ENCODE measurements at regions not wholly inside any gene's neighbourhood (a gene's known extent, or its start where the extent isn't known, plus 50 kb on each side); places are given as distances from the start of the nearest gene placed in this dataset.

- intact Hi-C loops (cut with micrococcal nuclease): no loop called here
- no peak for DNase-seq (ENCODE audit: low spot score)
- H3K4me3 Mint-ChIP-seq (ENCODE audit: low read depth): no peak overlapping the region
- no peaks in the 10 kb centered on the region for H3K9me3 Mint-ChIP-seq
- no peaks in the 10 kb centered on the region for H3K27me3 Mint-ChIP-seq (ENCODE audit: low read depth)
- H3K36me3 Mint-ChIP-seq (ENCODE audit: low read depth): no peaks in the 10 kb centered on the region
- H3K27ac Mint-ChIP-seq: no peak overlapping the region
- H3K4me1 Mint-ChIP-seq (ENCODE audit: low read depth): peaks cover 6% of the 10 kb centered on the region
These were observed 339.2 kb upstream of the PODXL start for GRCh38 chr7:131895541-131896164.

- no peaks in the 10 kb centered on the region for H3K27me3 Mint-ChIP-seq (ENCODE audit: low read depth)
- H3K4me1 Mint-ChIP-seq (ENCODE audit: low read depth): peaks cover 6% of the 10 kb centered on the region
- no peaks in the 10 kb centered on the region for H3K36me3 Mint-ChIP-seq (ENCODE audit: low read depth)
- intact Hi-C loops (cut with micrococcal nuclease): no loop called here
- DNase-seq (ENCODE audit: low spot score): no peak
- no peak overlapping the region for H3K27ac Mint-ChIP-seq
- no peak overlapping the region for H3K4me3 Mint-ChIP-seq (ENCODE audit: low read depth)
- no peaks in the 10 kb centered on the region for H3K9me3 Mint-ChIP-seq
These were observed 337.4 kb upstream of the PODXL start for GRCh38 chr7:131893631-131894340.

GRCh38 chr7:131890176-131890575 lies 333.7 kb upstream of the PODXL start:
- H3K4me1 Mint-ChIP-seq (ENCODE audit: low read depth): no peaks in the 10 kb centered on the region
- H3K4me3 Mint-ChIP-seq (ENCODE audit: low read depth): no peak overlapping the region
- no peak overlapping the region for H3K27ac Mint-ChIP-seq
- DNase-seq (ENCODE audit: low spot score): no peak
- peaks cover 20% of the 10 kb centered on the region for H3K9me3 Mint-ChIP-seq
- H3K27me3 Mint-ChIP-seq (ENCODE audit: low read depth): no peaks in the 10 kb centered on the region
- intact Hi-C loops (cut with micrococcal nuclease): no loop called here
- H3K36me3 Mint-ChIP-seq (ENCODE audit: low read depth): no peaks in the 10 kb centered on the region

- no peaks in the 10 kb centered on the region for H3K4me1 Mint-ChIP-seq (ENCODE audit: low read depth)
- peaks cover 23% of the 10 kb centered on the region for H3K9me3 Mint-ChIP-seq
- no peak for DNase-seq (ENCODE audit: low spot score)
- H3K36me3 Mint-ChIP-seq (ENCODE audit: low read depth): no peaks in the 10 kb centered on the region
- intact Hi-C loops (cut with micrococcal nuclease): no loop called here
- no peaks in the 10 kb centered on the region for H3K27me3 Mint-ChIP-seq (ENCODE audit: low read depth)
- no peak overlapping the region for H3K27ac Mint-ChIP-seq
- H3K4me3 Mint-ChIP-seq (ENCODE audit: low read depth): no peak overlapping the region
These were observed 333.2 kb upstream of the PODXL start for GRCh38 chr7:131889572-131890150.

GRCh38 chr7:131883769-131884168 lies 327.3 kb upstream of the PODXL start:
- Mint-ChIP-seq H3K27ac (no peak overlapping the region), H3K4me1 (ENCODE audit: low read depth) (no peaks in the 10 kb centered on the region), H3K27me3 (ENCODE audit: low read depth) (peaks cover 2% of the 10 kb centered on the region), H3K4me3 (ENCODE audit: low read depth) (no peak overlapping the region), H3K9me3 (peaks cover 23% of the 10 kb centered on the region), H3K36me3 (ENCODE audit: low read depth) (no peaks in the 10 kb centered on the region)
- no peak for DNase-seq (ENCODE audit: low spot score)
- intact Hi-C loops (cut with micrococcal nuclease): no loop called here

GRCh38 chr7:131883196-131883595 lies 326.8 kb upstream of the PODXL start:
- H3K27me3 Mint-ChIP-seq (ENCODE audit: low read depth): peaks cover 2% of the 10 kb centered on the region
- no peaks in the 10 kb centered on the region for H3K4me1 Mint-ChIP-seq (ENCODE audit: low read depth)
- peaks cover 23% of the 10 kb centered on the region for H3K9me3 Mint-ChIP-seq
- no peak for DNase-seq (ENCODE audit: low spot score)
- H3K27ac Mint-ChIP-seq: no peak overlapping the region
- intact Hi-C loops (cut with micrococcal nuclease): no loop called here
- no peaks in the 10 kb centered on the region for H3K36me3 Mint-ChIP-seq (ENCODE audit: low read depth)
- H3K4me3 Mint-ChIP-seq (ENCODE audit: low read depth): no peak overlapping the region

- Mint-ChIP-seq H3K36me3 (ENCODE audit: low read depth) (no peaks in the 10 kb centered on the region), H3K4me1 (ENCODE audit: low read depth) (no peaks in the 10 kb centered on the region), H3K9me3 (peaks cover 22% of the 10 kb centered on the region), H3K27me3 (ENCODE audit: low read depth) (peaks cover 2% of the 10 kb centered on the region), H3K4me3 (ENCODE audit: low read depth) (no peak overlapping the region), H3K27ac (no peak overlapping the region)
- DNase-seq (ENCODE audit: low spot score): no peak
- intact Hi-C loops (cut with micrococcal nuclease): no loop called here
These were observed 325.9 kb upstream of the PODXL start for GRCh38 chr7:131882321-131882720.

DNA sequence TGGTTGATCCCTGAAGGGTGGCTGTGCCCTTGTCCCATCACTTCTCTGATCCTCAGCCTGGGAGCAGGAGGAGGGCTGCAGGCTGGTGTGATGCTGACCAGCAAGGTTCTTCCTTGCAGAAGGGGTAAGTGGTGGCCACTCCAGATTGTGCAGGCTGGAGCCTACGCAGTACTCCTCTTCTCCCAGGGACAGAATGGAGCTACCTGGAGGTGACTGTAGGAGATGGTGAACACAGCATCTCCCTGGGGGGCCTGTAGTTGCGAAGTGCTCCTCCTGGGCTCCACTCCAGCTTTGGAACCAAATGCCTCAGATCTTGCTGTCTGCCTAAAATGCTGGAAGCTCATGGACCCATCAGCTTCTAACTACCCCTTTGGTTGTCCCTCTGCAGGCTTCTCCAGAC lies 323.6 kb upstream of the PODXL start:
- intact Hi-C loops (cut with micrococcal nuclease): no loop called here
- Mint-ChIP-seq H3K27ac (no peak overlapping the region), H3K4me1 (ENCODE audit: low read depth) (no peaks in the 10 kb centered on the region), H3K27me3 (ENCODE audit: low read depth) (peaks cover 2% of the 10 kb centered on the region), H3K9me3 (peaks cover 2% of the 10 kb centered on the region), H3K4me3 (ENCODE audit: low read depth) (no peak overlapping the region), H3K36me3 (ENCODE audit: low read depth) (no peaks in the 10 kb centered on the region)
- no peak for DNase-seq (ENCODE audit: low spot score)

- no peak overlapping the region for H3K27ac Mint-ChIP-seq
- H3K4me3 Mint-ChIP-seq (ENCODE audit: low read depth): no peak overlapping the region
- DNase-seq (ENCODE audit: low spot score): no peak
- intact Hi-C loops (cut with micrococcal nuclease): no loop called here
- no peaks in the 10 kb centered on the region for H3K4me1 Mint-ChIP-seq (ENCODE audit: low read depth)
- H3K9me3 Mint-ChIP-seq: no peaks in the 10 kb centered on the region
- H3K36me3 Mint-ChIP-seq (ENCODE audit: low read depth): no peaks in the 10 kb centered on the region
- H3K27me3 Mint-ChIP-seq (ENCODE audit: low read depth): peaks cover 2% of the 10 kb centered on the region
These were observed 323.0 kb upstream of the PODXL start for GRCh38 chr7:131879424-131879823.

DNA sequence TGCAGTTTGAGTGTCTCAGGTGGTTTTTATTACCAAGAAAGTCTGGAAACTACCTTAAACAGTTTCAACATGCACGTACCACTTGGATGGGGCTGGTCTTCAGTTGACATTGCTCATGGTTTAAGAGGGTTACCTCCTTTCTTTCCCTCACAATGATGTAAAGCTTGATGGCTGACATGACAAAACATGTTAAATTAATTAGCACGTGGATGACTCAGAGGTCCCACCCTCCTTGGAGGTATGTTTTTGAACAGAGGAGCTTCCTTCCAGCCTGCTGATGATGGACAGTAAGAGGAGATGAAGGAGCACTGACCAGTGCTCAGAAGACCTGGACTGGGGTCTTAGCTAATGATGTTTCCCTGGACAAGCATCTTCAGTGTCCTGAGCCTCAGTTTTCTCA lies 322.3 kb upstream of the PODXL start:
- intact Hi-C loops (cut with micrococcal nuclease): no loop called here
- Mint-ChIP-seq H3K4me3 (ENCODE audit: low read depth) (no peak overlapping the region), H3K4me1 (ENCODE audit: low read depth) (no peaks in the 10 kb centered on the region), H3K27me3 (ENCODE audit: low read depth) (peaks cover 2% of the 10 kb centered on the region), H3K9me3 (no peaks in the 10 kb centered on the region), H3K36me3 (ENCODE audit: low read depth) (no peaks in the 10 kb centered on the region), H3K27ac (no peak overlapping the region)
- DNase-seq (ENCODE audit: low spot score): no peak

DNA sequence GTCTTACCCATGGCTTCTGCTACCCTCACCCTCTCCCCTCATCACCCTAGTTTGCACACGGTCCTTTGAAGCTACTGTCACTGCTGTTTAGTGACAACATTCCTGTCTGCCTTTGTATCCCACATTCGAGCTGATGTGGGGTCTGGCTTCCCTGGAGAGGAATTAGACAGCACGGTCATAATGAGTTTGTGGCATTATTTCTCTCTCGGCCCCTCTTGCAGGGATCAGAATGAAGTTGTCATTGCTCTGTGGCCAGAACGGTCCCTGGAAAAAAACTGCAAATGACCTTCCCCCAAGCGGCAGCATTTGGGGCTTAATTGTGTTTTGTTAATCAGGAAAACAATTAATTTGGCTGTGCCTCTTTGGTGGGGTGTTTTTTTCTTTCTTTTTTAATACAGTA lies 317.2 kb upstream of the PODXL start:
- H3K27me3 Mint-ChIP-seq (ENCODE audit: low read depth): no peaks in the 10 kb centered on the region
- no peaks in the 10 kb centered on the region for H3K4me1 Mint-ChIP-seq (ENCODE audit: low read depth)
- no peak overlapping the region for H3K27ac Mint-ChIP-seq
- intact Hi-C loops (cut with micrococcal nuclease): no loop called here
- H3K4me3 Mint-ChIP-seq (ENCODE audit: low read depth): no peak overlapping the region
- DNase-seq (ENCODE audit: low spot score): no peak
- no peaks in the 10 kb centered on the region for H3K36me3 Mint-ChIP-seq (ENCODE audit: low read depth)
- no peaks in the 10 kb centered on the region for H3K9me3 Mint-ChIP-seq

- no peak for DNase-seq (ENCODE audit: low spot score)
- Mint-ChIP-seq H3K27ac (no peak overlapping the region), H3K4me3 (ENCODE audit: low read depth) (no peak overlapping the region), H3K27me3 (ENCODE audit: low read depth) (no peaks in the 10 kb centered on the region), H3K9me3 (no peaks in the 10 kb centered on the region), H3K36me3 (ENCODE audit: low read depth) (no peaks in the 10 kb centered on the region), H3K4me1 (ENCODE audit: low read depth) (no peaks in the 10 kb centered on the region)
- intact Hi-C loops (cut with micrococcal nuclease): no loop called here
These were observed 313.6 kb upstream of the PODXL start for GRCh38 chr7:131869986-131870385.

DNA sequence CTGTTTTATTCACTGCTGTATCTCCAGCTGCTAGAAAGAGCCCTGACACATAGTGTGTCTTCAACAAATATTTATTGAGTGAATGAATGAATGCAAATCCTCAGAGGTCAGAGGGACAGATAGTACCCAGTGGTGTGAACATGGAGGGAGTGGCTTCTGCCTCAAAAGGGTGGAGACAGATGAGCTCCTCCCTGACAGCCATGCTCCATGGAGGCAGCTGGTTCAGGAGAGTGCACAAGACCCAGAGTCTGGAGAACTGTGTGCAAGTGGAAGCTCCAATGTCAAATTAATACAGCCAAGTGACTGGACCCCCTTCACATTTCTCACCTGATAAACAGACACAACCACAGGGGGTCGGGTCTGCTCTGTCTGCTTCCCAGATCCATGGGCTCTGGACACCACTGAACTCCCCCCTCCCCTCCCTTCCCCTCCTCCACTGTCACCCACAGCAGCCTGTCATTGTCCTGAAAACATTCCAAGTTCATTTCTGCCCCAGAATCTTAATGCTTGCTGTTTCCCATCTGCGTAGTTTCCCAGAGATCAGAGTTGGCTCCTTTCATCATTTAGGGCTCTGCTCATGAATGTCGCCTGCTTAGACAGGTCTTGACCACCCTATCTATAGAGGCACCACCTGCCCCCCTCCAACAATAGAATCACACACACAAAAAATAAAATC lies 312.9 kb upstream of the PODXL start:
- H3K27me3 Mint-ChIP-seq (ENCODE audit: low read depth): no peaks in the 10 kb centered on the region
- no peak overlapping the region for H3K4me3 Mint-ChIP-seq (ENCODE audit: low read depth)
- no peak overlapping the region for H3K27ac Mint-ChIP-seq
- H3K9me3 Mint-ChIP-seq: no peaks in the 10 kb centered on the region
- H3K4me1 Mint-ChIP-seq (ENCODE audit: low read depth): no peaks in the 10 kb centered on the region
- DNase-seq (ENCODE audit: low spot score): no peak
- intact Hi-C loops (cut with micrococcal nuclease): no loop called here
- H3K36me3 Mint-ChIP-seq (ENCODE audit: low read depth): no peaks in the 10 kb centered on the region
